PC-3 (cell line): ENCODE measurements at regions not wholly inside any gene's neighbourhood (a gene's known extent, or its start where the extent isn't known, plus 50 kb on each side); places are given as distances from the start of the nearest gene placed in this dataset.
"Not testable (repeated sequence)": the region's sequence is repeated elsewhere in the genome, so short reads cannot be mapped to it uniquely, and the experiment has no call there.

ENCODE experiments used
- CTCF ChIP-seq: fragments of 300-600 bp; sonication (generic); conservative IDR thresholded peaks from 2 replicates; pipeline ENCODE4 v1.5.1; 2017; ENCODE audit warnings: antibody characterized with exemption, low read depth, mild to moderate bottlenecking, low read length
- EZH2 ChIP-seq: fragments of 300-600 bp; sonication (generic); IDR thresholded peaks from one replicate; pipeline ENCODE4 v1.6.1; 2017; ENCODE audit warnings: antibody characterized with exemption, mild to moderate bottlenecking, low read length; ENCODE audit not compliant: unreplicated experiment
- EZH2phosphoT487 ChIP-seq: fragments of 300-600 bp; sonication (generic); IDR thresholded peaks from 2 replicates; pipeline ENCODE4 v1.6.1; 2018; ENCODE audit warnings: mild to moderate bottlenecking, antibody characterized with exemption, low read length, borderline replicate concordance

GRCh38 chr4:3633277-3633676 lies 101.1 kb upstream of the LRPAP1 start:
- TF ChIP-seq CTCF, EZH2, EZH2phosphoT487: not testable (repeated sequence)
